HCT116 (cell line): ENCODE measurements at regions not wholly inside any gene's neighbourhood (a gene's known extent, or its start where the extent isn't known, plus 50 kb on each side); places are given as distances from the start of the nearest gene placed in this dataset.

Source experiments
- ATAC-seq: fragments of 200-7000 bp; cut with Tn5 transposase; 2 replicates; pipeline ENCODE4 v1.9.1; 2020; ENCODE audit warnings: mild to moderate bottlenecking, moderate library complexity
- BruUV-seq: library from RNA; stranded (reverse); fragments of 400-500 nt; replicated peaks from 2 replicates; lab custom pipeline; 2021; lab: Mats Ljungman, UMichigan
- CTCF ChIA-PET: fragments of 300-600 bp; sonication (Branson Sonifier 250); formaldehyde crosslinking; loops from one replicate; lab custom pipeline; 2021; ENCODE audit warnings: antibody characterized with exemption; lab: Charles Lee
- POLR2A ChIA-PET: fragments of 300-600, 350-600 bp; sonication (Branson Sonifier 250); formaldehyde crosslinking; loops from one replicate; lab custom pipeline; 2021; ENCODE audit warnings: antibody characterized with exemption; lab: Charles Lee
- RAD21 ChIA-PET, 2 experiments: fragments of 300-600 bp; sonication (Branson Sonifier 250); formaldehyde crosslinking; loops; one replicate each; lab custom pipeline; 2023; ENCODE audit warnings: low total read pairs in 2 of 2; ENCODE audit not compliant: uncharacterized antibody in 2 of 2, unreplicated experiment in 2 of 2, low non-redundant PET in 1 of 2; lab: Charles Lee
- DNase-seq: peaks from one replicate; pipeline ENCODE4 v3.0.0-alpha.2; 2010; ENCODE audit warnings: low read depth, low spot score
- H2AFZ ChIP-seq: fragments of 200-600 bp; shearing (Covaris generic), sonication (generic); 2 replicates; pipeline ENCODE4 v1.6.1; 2017; ENCODE audit warnings: low read depth, mixed run types, mixed read lengths, antibody characterized with exemption, low read length; ENCODE audit not compliant: poor library complexity, severe bottlenecking
- H3K27ac ChIP-seq: 2 replicates; pipeline ENCODE4 v1.5.1; 2012; ENCODE audit warnings: low read depth, low read length
- H3K27me3 ChIP-seq: fragments of 200-600 bp; sonication (generic); 2 replicates; pipeline ENCODE4 v1.6.1; 2016; ENCODE audit warnings: mixed run types, low read length, mixed read lengths; ENCODE audit not compliant: insufficient read depth
- H3K36me3 ChIP-seq, 2 experiments: fragments of 200-500 bp in 1 of 2; fragments of 200-600 bp in 1 of 2; sonication (Bioruptor generic) in 1 of 2; sonication (generic) in 1 of 2; 2 replicates each; pipeline versions ENCODE4 v1.5.1 to v1.6.1; 2014 to 2016; ENCODE audit warnings: low read length in 2 of 2, inconsistent platforms in 1 of 2, mixed read lengths in 1 of 2, mixed run types in 1 of 2; ENCODE audit not compliant: insufficient read depth in 2 of 2, control insufficient read depth in 1 of 2
- H3K4me1 ChIP-seq, 2 experiments: fragments of 200-600 bp in 1 of 2; sonication (generic) in 1 of 2; 2 replicates each; pipeline versions ENCODE4 v1.5.1 to v1.6.1; 2012 to 2017; ENCODE audit warnings: low read length in 2 of 2, inconsistent platforms in 1 of 2, mild to moderate bottlenecking in 1 of 2, mixed read lengths in 1 of 2, mixed run types in 1 of 2, moderate library complexity in 1 of 2; ENCODE audit not compliant: insufficient read depth in 2 of 2, control insufficient read depth in 1 of 2
- H3K4me2 ChIP-seq: fragments of 200-600 bp; sonication (generic); 2 replicates; pipeline ENCODE4 v1.6.1; 2017; ENCODE audit warnings: mixed run types, low read length, mixed read lengths
- H3K4me3 ChIP-seq, 2 experiments: fragments of 200-600 bp in 1 of 2; sonication (generic) in 1 of 2; replicated peaks in 1 of 2; 2 replicates each; pipeline ENCODE4 v1.5.1; 2011 to 2016; ENCODE audit warnings: low read length in 2 of 2, control low read depth in 1 of 2, low read depth in 1 of 2, mild to moderate bottlenecking in 1 of 2, mixed read lengths in 1 of 2, mixed run types in 1 of 2
- H3K79me2 ChIP-seq: fragments of 200-600 bp; sonication (generic); 2 replicates; pipeline ENCODE4 v1.6.1; 2017; ENCODE audit warnings: mild to moderate bottlenecking, mixed run types, low read length, moderate library complexity, mixed read lengths; ENCODE audit not compliant: insufficient read depth
- H3K9ac ChIP-seq: fragments of 200-600 bp; sonication (generic); 2 replicates; pipeline ENCODE4 v1.6.1; 2016; ENCODE audit warnings: low read length, mixed read lengths
- H3K9me2 ChIP-seq: fragments of 200-600 bp; sonication (generic), shearing (Covaris generic); 2 replicates; pipeline ENCODE4 v1.6.1; 2017; ENCODE audit warnings: mixed run types, mild to moderate bottlenecking, moderate library complexity; ENCODE audit not compliant: insufficient read depth
- H3K9me3 ChIP-seq, 2 experiments: fragments of 200-500 bp in 1 of 2; fragments of 200-600 bp in 1 of 2; sonication (Bioruptor generic) in 1 of 2; sonication (generic) in 1 of 2; 2 replicates each; pipeline ENCODE4 v1.6.1; 2014 to 2017; ENCODE audit warnings: low read length in 2 of 2, mixed read lengths in 2 of 2, inconsistent platforms in 1 of 2, low read depth in 1 of 2, mild to moderate bottlenecking in 1 of 2, mixed run types in 1 of 2, moderate library complexity in 1 of 2; ENCODE audit not compliant: control insufficient read depth in 1 of 2, insufficient read depth in 1 of 2
- H4K20me1 ChIP-seq: fragments of 200-600 bp; sonication (generic), shearing (Covaris generic); 2 replicates; pipeline ENCODE4 v1.6.1; 2017; ENCODE audit warnings: mixed run types, mild to moderate bottlenecking, moderate library complexity; ENCODE audit not compliant: insufficient read depth
- ELF1 ChIP-seq: IDR thresholded peaks from 2 replicates; pipeline ENCODE4 v1.6.1; 2012; ENCODE audit warnings: low read depth, borderline replicate concordance
- EZH2 ChIP-seq: fragments of 200-600 bp; sonication (generic); IDR thresholded peaks from 2 replicates; pipeline ENCODE4 v1.6.1; 2017; ENCODE audit warnings: antibody characterized with exemption, mixed run types
- JUND ChIP-seq: IDR thresholded peaks from 2 replicates; pipeline ENCODE4 v1.6.1; 2012
- POLR2A ChIP-seq: IDR thresholded peaks from 2 replicates; pipeline ENCODE4 v1.7.0; 2011; ENCODE audit warnings: borderline replicate concordance; ENCODE audit not compliant: insufficient read depth, insufficient read length; ENCODE audit errors: extremely low read depth
- SRF ChIP-seq: IDR thresholded peaks from 2 replicates; pipeline ENCODE4 v1.6.1; 2012; ENCODE audit warnings: low read depth
- YY1 ChIP-seq: IDR thresholded peaks from 2 replicates; pipeline ENCODE4 v1.6.1; 2011; ENCODE audit warnings: low read length, low read depth, moderate library complexity, mild to moderate bottlenecking; ENCODE audit not compliant: insufficient replicate concordance; ENCODE audit errors: extremely low read depth
- ZFX ChIP-seq: fragments of 450-650 bp; IDR thresholded peaks from 2 replicates; pipeline ENCODE4 v1.6.1; 2017
- intact Hi-C: fragments of 100-400 bp; cut with micrococcal nuclease; formaldehyde crosslinking; loops from 2 replicates; pipeline ENCODE4 v1.10.0; 2022
- TF ChIP-seq, protein P1 (sequence below): IDR thresholded peaks from 2 replicates; pipeline ENCODE4 v1.6.1; 2012; ENCODE audit warnings: low read depth

DNA sequence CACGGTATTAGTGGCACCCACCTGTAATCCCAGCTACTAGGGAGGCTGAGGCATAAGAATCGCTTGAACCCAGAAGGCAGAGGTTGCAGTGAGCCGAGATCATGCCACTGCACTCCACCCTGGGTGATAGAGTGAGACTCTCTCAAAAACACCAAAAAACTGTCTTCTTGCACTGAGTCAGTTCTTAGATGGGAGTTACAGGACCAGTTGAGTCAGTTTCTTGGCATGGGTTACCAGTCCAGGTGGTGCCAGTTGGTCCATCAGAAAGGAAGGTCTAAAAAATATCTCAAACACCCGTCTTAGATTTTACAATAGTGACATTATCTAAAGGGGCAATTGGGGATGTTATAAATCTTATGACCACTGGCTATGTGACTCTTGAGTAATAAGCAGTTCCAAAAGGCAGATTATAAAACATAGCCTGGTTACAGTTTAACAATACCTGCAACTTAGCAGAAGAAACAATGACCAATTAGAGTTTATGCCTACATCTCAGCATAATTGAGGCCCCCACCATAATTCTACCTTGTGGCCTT lies 206.9 kb upstream of the FGGY start:
- H3K9me2 ChIP-seq: no peaks in the 10 kb centered on the region
- H3K36me3 ChIP-seq: no peaks in the 10 kb centered on the region
- H3K4me2 ChIP-seq: no peak overlapping the region
- POLR2A ChIA-PET: no interaction called here
- ATAC-seq (no peak), DNase-seq (no peak)
- RAD21 ChIA-PET: no interaction called here
- no peaks in the 10 kb centered on the region for H3K27me3 ChIP-seq
- H3K79me2 ChIP-seq: no peaks in the 10 kb centered on the region
- no peaks in the 10 kb centered on the region for H3K4me1 ChIP-seq
- intact Hi-C loops: no loop called here
- no peak overlapping the region for H3K27ac ChIP-seq
- H3K9me3 ChIP-seq: no peaks in the 10 kb centered on the region
- no peak overlapping the region for H3K4me3 ChIP-seq
- H3K9ac ChIP-seq: no peak overlapping the region
- no peak for TF ChIP-seq JUND
- TF ChIP-seq POLR2A: no peak
- TF ChIP-seq ZFX: no peak
- TF ChIP-seq, protein P1, sequence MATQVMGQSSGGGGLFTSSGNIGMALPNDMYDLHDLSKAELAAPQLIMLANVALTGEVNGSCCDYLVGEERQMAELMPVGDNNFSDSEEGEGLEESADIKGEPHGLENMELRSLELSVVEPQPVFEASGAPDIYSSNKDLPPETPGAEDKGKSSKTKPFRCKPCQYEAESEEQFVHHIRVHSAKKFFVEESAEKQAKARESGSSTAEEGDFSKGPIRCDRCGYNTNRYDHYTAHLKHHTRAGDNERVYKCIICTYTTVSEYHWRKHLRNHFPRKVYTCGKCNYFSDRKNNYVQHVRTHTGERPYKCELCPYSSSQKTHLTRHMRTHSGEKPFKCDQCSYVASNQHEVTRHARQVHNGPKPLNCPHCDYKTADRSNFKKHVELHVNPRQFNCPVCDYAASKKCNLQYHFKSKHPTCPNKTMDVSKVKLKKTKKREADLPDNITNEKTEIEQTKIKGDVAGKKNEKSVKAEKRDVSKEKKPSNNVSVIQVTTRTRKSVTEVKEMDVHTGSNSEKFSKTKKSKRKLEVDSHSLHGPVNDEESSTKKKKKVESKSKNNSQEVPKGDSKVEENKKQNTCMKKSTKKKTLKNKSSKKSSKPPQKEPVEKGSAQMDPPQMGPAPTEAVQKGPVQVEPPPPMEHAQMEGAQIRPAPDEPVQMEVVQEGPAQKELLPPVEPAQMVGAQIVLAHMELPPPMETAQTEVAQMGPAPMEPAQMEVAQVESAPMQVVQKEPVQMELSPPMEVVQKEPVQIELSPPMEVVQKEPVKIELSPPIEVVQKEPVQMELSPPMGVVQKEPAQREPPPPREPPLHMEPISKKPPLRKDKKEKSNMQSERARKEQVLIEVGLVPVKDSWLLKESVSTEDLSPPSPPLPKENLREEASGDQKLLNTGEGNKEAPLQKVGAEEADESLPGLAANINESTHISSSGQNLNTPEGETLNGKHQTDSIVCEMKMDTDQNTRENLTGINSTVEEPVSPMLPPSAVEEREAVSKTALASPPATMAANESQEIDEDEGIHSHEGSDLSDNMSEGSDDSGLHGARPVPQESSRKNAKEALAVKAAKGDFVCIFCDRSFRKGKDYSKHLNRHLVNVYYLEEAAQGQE: no peak
- TF ChIP-seq ELF1: no peak
- no peak for TF ChIP-seq YY1
- no peak for TF ChIP-seq EZH2
- no peak for TF ChIP-seq SRF
- TF ChIP-seq, all 23 proteins: peak for 0
- H4K20me1 ChIP-seq: no peaks in the 10 kb centered on the region
- no TSS peak for BruUV-seq
- CTCF ChIA-PET: no interaction called here
- no peak overlapping the region for H2AFZ ChIP-seq
